SK-N-SH (cell line): ENCODE measurements at regions not wholly inside any gene's neighbourhood (a gene's known extent, or its start where the extent isn't known, plus 50 kb on each side); places are given as distances from the start of the nearest gene placed in this dataset.

Experiments
- CTCF ChIA-PET: fragments of 300-600, 350-600 bp; formaldehyde crosslinking; extraction: SDS; loops from one replicate; lab custom pipeline; 2021; lab: Yijun Ruan, JAX
- POLR2A ChIA-PET: fragments of 350-600 bp; sonication (Branson Sonifier 250); formaldehyde crosslinking; extraction: SDS; loops from one replicate; lab custom pipeline; 2020; ENCODE audit warnings: antibody characterized with exemption, inconsistent platforms; lab: Yijun Ruan, JAX
- DNase-seq: peaks from one replicate; pipeline ENCODE4 v3.0.0; 2012
- H2AFZ ChIP-seq: fragments of 200-600 bp; sonication (generic); 2 replicates; pipeline ENCODE4 v1.8.1; 2016; ENCODE audit warnings: antibody characterized with exemption, mild to moderate bottlenecking, low read depth
- H3F3A ChIP-seq: fragments of 200-600 bp; sonication (generic); replicated peaks from 2 replicates; pipeline ENCODE3; 2016; ENCODE audit warnings: antibody characterized with exemption, mild to moderate bottlenecking; ENCODE audit not compliant: insufficient read depth
- H3K27ac ChIP-seq, 2 experiments: fragments of 200-500 bp in 1 of 2; fragments of 200-600 bp in 1 of 2; sonication (Bioruptor generic) in 1 of 2; sonication (generic), shearing (Covaris generic) in 1 of 2; 2 replicates each; pipeline versions ENCODE4 v1.5.1 to v1.6.1; 2014 to 2016; ENCODE audit warnings: low read depth in 2 of 2, inconsistent platforms in 1 of 2, low read length in 1 of 2, mild to moderate bottlenecking in 1 of 2, mixed read lengths in 1 of 2
- H3K27me3 ChIP-seq: fragments of 200-600 bp; sonication (generic), shearing (Covaris generic); 2 replicates; pipeline ENCODE4 v1.6.1; 2016; ENCODE audit warnings: mixed run types; ENCODE audit not compliant: insufficient read depth
- H3K36me3 ChIP-seq, 2 experiments: fragments of 200-500 bp in 1 of 2; fragments of 200-600 bp in 1 of 2; sonication (Bioruptor generic) in 1 of 2; sonication (generic) in 1 of 2; replicated peaks in 1 of 2; 2 replicates each; pipeline versions ENCODE3 to v1.5.1; 2014 to 2016; ENCODE audit warnings: low read length in 1 of 2, mild to moderate bottlenecking in 1 of 2; ENCODE audit not compliant: insufficient read depth in 2 of 2, control insufficient read depth in 1 of 2
- H3K4me1 ChIP-seq, 2 experiments: fragments of 200-500 bp in 1 of 2; fragments of 200-600 bp in 1 of 2; sonication (Bioruptor generic) in 1 of 2; sonication (generic), shearing (Covaris generic) in 1 of 2; 2 replicates each; pipeline versions ENCODE4 v1.5.1 to v1.6.1; 2014 to 2016; ENCODE audit warnings: low read depth in 1 of 2, low read length in 1 of 2, mixed run types in 1 of 2; ENCODE audit not compliant: insufficient read depth in 2 of 2, control insufficient read depth in 1 of 2
- H3K4me2 ChIP-seq: fragments of 200-600 bp; sonication (generic), shearing (Covaris generic); 2 replicates; pipeline ENCODE4 v1.6.1; 2017; ENCODE audit warnings: mixed run types
- H3K4me3 ChIP-seq, 2 experiments: fragments of 200-500 bp in 1 of 2; fragments of 200-600 bp in 1 of 2; sonication (Bioruptor generic) in 1 of 2; sonication (generic), shearing (Covaris generic) in 1 of 2; 2 replicates each; pipeline versions ENCODE4 v1.5.1 to v1.8.1; 2014 to 2016; ENCODE audit warnings: low read depth in 2 of 2, inconsistent platforms in 1 of 2, low read length in 1 of 2, mild to moderate bottlenecking in 1 of 2, mixed read lengths in 1 of 2, moderate library complexity in 1 of 2
- H3K79me2 ChIP-seq: fragments of 200-600 bp; sonication (generic); 2 replicates; pipeline ENCODE4 v1.8.1; 2017; ENCODE audit warnings: mild to moderate bottlenecking; ENCODE audit not compliant: insufficient read depth
- H3K9ac ChIP-seq: fragments of 200-600 bp; sonication (generic); 2 replicates; pipeline ENCODE4 v1.6.1; 2017; ENCODE audit warnings: mixed run types
- H3K9me2 ChIP-seq: fragments of 200-600 bp; sonication (generic); 2 replicates; pipeline ENCODE4 v1.6.1; 2017; ENCODE audit warnings: mixed run types
- H3K9me3 ChIP-seq: fragments of 200-600 bp; sonication (generic); 2 replicates; pipeline ENCODE4 v1.6.1; 2017; ENCODE audit warnings: mixed run types, mild to moderate bottlenecking, moderate library complexity
- H4K20me1 ChIP-seq: fragments of 200-600 bp; sonication (generic); 2 replicates; pipeline ENCODE4 v1.6.1; 2017; ENCODE audit warnings: mild to moderate bottlenecking, mixed run types; ENCODE audit not compliant: insufficient read depth
- GABPA ChIP-seq: IDR thresholded peaks from 2 replicates; pipeline ENCODE4 v1.4.0; 2012; ENCODE audit warnings: low read depth, mild to moderate bottlenecking
- GATA2 ChIP-seq: sonication (generic); formaldehyde crosslinking; IDR thresholded peaks from 2 replicates; pipeline ENCODE4 v1.5.0; 2020; ENCODE audit warnings: mild to moderate bottlenecking, missing genetic modification reagents
- REST ChIP-seq: IDR thresholded peaks from 2 replicates; pipeline ENCODE4 v1.6.1; 2012; ENCODE audit warnings: mild to moderate bottlenecking, low read depth, low read length, moderate library complexity
- RXRA ChIP-seq: IDR thresholded peaks from 2 replicates; pipeline ENCODE4 v1.4.0; 2012; ENCODE audit warnings: low read depth, mild to moderate bottlenecking, borderline replicate concordance
- SIN3A ChIP-seq: IDR thresholded peaks from 2 replicates; pipeline ENCODE4 v1.6.1; 2012; ENCODE audit warnings: low read depth, mild to moderate bottlenecking, low read length, moderate library complexity, borderline replicate concordance
- SMC3 ChIP-seq: IDR thresholded peaks from 2 replicates; pipeline ENCODE4 v1.6.1; 2012; ENCODE audit warnings: low read depth, low read length, improper control_type of control experiment
- TCF12 ChIP-seq: IDR thresholded peaks from 2 replicates; pipeline ENCODE4 v1.4.0; 2012
- YY1 ChIP-seq: IDR thresholded peaks from 2 replicates; pipeline ENCODE4 v1.4.0; 2012; ENCODE audit warnings: low read depth, mild to moderate bottlenecking
- WGBS: methylation state at CpG from one replicate; pipeline ENCODE4 v1.1.6; 2017; ENCODE audit warnings: low lambda C conversion rate; 5-methylcytosine and 5-hydroxymethylcytosine counted together
- TF ChIP-seq, protein P1 (sequence below): IDR thresholded peaks from 2 replicates; pipeline ENCODE4 v1.4.0; 2012; ENCODE audit warnings: low read depth, borderline replicate concordance
- TF ChIP-seq, protein P2 (sequence below): fragments of 200-600 bp; sonication (generic); IDR thresholded peaks from 2 replicates; pipeline ENCODE4 v1.6.1; 2017; ENCODE audit warnings: antibody characterized with exemption, mild to moderate bottlenecking, moderate library complexity
- TF ChIP-seq, protein P3 (sequence below): fragments of 150-350 bp; IDR thresholded peaks from 2 replicates; pipeline ENCODE4 v1.6.1; 2016; ENCODE audit warnings: mild to moderate bottlenecking, low read depth, low read length

- Histone ChIP-seq H3K4me1 (no peaks in the 10 kb centered on the region), H3K4me2 (no peak overlapping the region), H3K9me2 (no peaks in the 10 kb centered on the region), H3K79me2 (no peaks in the 10 kb centered on the region), H4K20me1 (no peaks in the 10 kb centered on the region), H3K4me3 (no peak overlapping the region), H3K27me3 (no peaks in the 10 kb centered on the region), H2AFZ (no peak overlapping the region), H3K36me3 (no peaks in the 10 kb centered on the region), H3F3A (no peaks in the 10 kb centered on the region), H3K9me3 (no peaks in the 10 kb centered on the region), H3K9ac (no peak overlapping the region), H3K27ac (no peak overlapping the region)
- POLR2A ChIA-PET: no interaction called here
- no peak for TF ChIP-seq YY1
- no peak for TF ChIP-seq SMC3
- no peak for TF ChIP-seq GABPA
- TF ChIP-seq REST: no peak
- no peak for TF ChIP-seq RXRA
- TF ChIP-seq, protein P1, sequence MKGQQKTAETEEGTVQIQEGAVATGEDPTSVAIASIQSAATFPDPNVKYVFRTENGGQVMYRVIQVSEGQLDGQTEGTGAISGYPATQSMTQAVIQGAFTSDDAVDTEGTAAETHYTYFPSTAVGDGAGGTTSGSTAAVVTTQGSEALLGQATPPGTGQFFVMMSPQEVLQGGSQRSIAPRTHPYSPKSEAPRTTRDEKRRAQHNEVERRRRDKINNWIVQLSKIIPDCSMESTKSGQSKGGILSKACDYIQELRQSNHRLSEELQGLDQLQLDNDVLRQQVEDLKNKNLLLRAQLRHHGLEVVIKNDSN: no peak
- no peak for TF ChIP-seq SIN3A
- TF ChIP-seq, protein P2, sequence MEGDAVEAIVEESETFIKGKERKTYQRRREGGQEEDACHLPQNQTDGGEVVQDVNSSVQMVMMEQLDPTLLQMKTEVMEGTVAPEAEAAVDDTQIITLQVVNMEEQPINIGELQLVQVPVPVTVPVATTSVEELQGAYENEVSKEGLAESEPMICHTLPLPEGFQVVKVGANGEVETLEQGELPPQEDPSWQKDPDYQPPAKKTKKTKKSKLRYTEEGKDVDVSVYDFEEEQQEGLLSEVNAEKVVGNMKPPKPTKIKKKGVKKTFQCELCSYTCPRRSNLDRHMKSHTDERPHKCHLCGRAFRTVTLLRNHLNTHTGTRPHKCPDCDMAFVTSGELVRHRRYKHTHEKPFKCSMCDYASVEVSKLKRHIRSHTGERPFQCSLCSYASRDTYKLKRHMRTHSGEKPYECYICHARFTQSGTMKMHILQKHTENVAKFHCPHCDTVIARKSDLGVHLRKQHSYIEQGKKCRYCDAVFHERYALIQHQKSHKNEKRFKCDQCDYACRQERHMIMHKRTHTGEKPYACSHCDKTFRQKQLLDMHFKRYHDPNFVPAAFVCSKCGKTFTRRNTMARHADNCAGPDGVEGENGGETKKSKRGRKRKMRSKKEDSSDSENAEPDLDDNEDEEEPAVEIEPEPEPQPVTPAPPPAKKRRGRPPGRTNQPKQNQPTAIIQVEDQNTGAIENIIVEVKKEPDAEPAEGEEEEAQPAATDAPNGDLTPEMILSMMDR: no peak
- no peak for TF ChIP-seq TCF12
- TF ChIP-seq GATA2: no peak
- TF ChIP-seq, protein P3, sequence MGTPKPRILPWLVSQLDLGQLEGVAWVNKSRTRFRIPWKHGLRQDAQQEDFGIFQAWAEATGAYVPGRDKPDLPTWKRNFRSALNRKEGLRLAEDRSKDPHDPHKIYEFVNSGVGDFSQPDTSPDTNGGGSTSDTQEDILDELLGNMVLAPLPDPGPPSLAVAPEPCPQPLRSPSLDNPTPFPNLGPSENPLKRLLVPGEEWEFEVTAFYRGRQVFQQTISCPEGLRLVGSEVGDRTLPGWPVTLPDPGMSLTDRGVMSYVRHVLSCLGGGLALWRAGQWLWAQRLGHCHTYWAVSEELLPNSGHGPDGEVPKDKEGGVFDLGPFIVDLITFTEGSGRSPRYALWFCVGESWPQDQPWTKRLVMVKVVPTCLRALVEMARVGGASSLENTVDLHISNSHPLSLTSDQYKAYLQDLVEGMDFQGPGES: no peak
- WGBS: 3% methylated on average over 7 of the region's 7 CpGs
- CTCF ChIA-PET: interaction anchor here (0.5 kb wide), 1 partner anchor 36 kb away, joined by 3 read pairs; no protein-coding TSS in a partner anchor
- DNase-seq: no peak
These were observed 198.7 kb upstream of the SLITRK1 start for GRCh38 chr13:84080748-84081530.
